ENCODE measurements at regions not wholly inside any gene's neighbourhood (a gene's known extent, or its start where the extent isn't known, plus 50 kb on each side); places are given as distances from the start of the nearest gene placed in this dataset.

- TF ChIP-seq CTCF (IDR thresholded peaks at IDR 0.05) (no peak), POLR2A (IDR thresholded peaks at IDR 0.05) (no peak)
Measured at GRCh38 chr13:83992566-83993358, 110.5 kb upstream of the SLITRK1 start.

Data from tibial nerve (tissue), 3 donors.